HG03354 (cell line): ENCODE measurements at regions not wholly inside any gene's neighbourhood (a gene's known extent, or its start where the extent isn't known, plus 50 kb on each side); places are given as distances from the start of the nearest gene placed in this dataset.

Experiments used
- ATAC-seq: cut with Tn5 transposase; IDR thresholded peaks from one replicate; pipeline ENCODE4 v1.9.1; 2021; ENCODE audit warnings: mild to moderate bottlenecking; ENCODE audit not compliant: unreplicated experiment, poor library complexity, severe bottlenecking

DNA sequence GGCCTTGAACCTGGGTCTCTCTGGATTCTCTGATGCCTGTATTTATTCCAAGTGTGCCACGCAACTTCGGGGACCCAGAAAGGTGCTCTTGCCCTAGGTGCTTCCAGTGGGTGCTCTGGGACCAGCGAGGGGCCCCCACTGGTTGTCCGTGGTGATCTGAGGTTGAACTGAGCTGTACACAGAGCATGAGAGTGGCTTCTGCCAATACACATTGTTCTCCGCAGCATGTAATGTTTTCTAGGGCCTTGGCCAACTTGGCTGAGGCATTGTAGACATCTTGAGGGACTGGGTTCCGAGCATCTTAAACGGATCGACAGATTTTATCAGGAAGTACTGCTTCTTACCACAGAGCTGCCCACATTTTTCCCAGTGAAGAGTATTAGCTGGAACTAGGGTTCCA is 117.9 kb downstream of the MTX3 start:
- ATAC-seq, result no peak

DNA sequence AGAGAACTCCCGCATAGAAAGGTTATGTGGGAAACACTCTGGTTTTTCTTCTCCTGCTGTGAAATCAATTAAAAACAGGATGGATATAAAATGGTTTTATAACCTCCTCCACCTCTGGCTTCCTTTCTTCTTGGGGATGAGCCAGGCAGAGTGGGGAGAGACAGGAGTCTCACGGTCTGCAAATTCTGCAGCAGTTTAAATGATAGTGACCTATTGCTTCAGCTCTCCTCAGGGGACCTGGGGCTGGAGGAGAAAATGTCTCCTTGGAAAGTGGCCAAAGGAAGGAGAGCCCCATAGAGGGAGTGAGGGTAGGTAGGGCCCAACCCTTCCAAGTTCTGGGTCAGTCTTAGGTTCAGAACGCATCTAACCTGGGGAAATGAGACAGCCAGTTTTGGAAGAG is 118.8 kb downstream of the MTX3 start:
- ATAC-seq, result no peak

DNA sequence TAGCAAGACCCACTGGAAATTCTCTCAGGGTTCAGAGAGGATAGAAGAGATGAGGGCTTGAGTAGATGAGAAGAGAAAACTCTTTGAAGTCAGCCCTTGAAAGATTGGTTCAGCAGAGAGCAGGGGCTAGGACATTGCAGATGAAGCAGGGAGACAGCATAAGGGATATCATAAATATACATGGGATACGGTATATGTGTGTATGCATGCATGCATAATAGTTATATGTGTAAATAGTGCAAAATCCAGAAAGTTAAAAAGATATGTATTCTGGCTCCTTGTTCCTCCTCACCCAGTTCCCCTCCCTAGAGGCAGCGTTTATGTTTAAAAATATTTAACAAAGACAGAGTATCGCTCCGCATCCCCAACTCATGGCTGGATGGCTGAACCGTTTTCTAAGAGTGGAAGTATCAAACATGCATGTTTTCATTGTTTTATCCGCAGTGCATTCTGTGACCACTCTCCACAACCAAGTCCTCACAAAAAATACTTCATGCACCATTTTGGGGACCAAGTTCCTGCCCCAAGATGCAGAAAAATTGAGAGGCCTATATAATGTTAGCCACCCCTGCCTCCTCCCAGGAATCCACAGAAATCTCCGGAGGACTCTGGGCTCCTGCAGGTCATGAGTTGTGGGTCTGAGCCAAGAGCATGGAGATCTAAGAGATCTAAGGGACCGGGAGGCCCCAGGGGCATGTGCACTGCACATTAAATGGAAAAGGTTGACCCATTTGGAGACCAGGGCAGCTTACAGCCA is 119.5 kb downstream of the MTX3 start:
- ATAC-seq, result no peak

DNA sequence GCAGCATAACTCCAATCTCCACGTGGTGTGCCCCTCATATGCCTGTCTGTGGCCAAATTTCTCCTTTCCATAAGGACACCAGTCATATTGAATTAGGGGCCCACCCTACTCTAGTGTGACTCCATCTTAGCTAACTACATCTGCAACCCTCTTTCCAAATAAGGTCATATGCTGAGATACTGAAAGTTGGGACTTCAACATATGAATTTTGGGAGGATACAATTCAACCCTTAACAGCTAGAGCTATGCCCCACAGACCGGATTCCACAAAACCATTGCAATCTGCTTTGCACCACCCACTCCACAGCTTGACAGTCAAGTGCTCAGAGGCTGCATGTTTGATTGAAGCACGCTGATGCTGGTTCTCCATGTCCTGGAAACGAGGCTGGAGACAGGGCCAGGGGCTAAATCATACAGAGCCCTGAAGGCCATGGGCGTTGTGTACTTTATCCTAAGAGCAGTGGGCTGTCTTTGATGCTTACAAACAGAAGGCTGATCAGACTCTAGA is 122.8 kb downstream of the MTX3 start:
- ATAC-seq, result no peak

DNA sequence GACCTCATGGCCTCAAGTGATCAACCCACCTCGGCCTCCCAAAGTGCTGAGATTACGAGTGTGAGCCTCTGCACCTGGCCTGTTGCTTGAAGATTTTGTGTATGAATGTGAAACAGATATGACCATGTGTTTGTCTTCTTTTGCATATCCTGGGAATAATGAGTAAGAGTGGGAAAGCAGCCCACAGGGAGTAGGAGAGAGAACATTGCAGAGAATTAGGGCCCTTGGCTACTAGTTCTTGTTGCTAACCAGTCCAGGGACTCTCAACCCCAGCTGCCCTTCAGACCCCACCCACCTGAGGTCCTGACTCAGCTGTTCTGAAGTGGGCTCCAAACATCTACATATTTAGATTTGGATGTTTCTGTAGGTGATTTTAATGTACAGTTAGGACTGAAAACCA is 125.5 kb downstream of the MTX3 start:
- ATAC-seq, result no peak

DNA sequence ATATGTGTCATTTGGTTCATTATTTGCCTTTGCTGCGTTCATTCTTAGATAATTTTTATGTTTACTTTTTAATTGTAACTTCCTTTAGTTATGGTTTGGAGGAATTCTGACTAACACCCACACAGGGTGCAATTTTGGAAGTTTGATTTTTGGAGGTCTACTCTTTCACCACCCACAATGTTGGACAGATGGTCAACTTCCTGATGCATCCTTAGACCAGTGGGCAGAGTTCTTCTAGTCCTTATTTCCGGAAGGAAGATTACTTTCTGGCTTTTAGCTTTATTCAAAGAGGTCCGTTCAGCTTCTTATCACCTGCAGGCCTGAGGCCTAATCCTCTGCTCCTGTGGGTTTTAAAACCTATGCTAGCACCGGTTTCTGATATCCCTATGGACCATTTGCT is 126.7 kb downstream of the MTX3 start:
- no peak for ATAC-seq

DNA sequence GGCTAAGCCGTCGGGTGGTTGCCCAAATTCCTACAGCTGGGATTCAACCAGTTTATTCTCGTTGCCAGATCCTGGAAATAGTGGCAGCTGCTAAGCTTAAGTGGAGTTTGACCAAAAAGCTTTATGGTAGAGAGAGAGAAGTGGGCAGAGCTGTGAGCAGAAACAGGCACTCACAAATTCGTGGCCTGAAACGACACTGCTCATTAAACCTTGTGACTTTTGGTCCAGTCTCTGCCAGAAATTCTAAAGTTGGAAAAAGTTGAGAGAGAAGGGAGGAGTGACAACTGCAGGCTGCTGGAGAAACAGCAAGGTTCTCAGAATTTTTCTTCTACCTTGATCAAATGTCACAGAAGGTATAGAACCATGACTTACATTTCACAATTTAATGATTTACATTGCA is 131.5 kb downstream of the MTX3 start:
- no peak for ATAC-seq

DNA sequence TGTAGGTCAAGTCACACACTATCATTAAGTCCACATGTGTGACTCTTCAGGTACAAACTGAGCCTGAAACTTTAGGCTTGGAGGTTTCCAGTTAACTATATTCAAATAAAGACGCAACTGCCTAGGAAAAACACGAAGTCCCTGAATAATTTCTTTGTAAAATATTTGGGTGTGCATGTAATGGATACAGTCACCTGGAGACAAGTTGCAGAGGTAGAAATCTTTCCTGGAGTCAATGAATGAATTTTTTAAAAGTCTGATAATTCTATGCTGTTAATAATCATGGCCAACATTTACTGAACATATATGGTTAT is 132.7 kb downstream of the MTX3 start:
- no peak for ATAC-seq

DNA sequence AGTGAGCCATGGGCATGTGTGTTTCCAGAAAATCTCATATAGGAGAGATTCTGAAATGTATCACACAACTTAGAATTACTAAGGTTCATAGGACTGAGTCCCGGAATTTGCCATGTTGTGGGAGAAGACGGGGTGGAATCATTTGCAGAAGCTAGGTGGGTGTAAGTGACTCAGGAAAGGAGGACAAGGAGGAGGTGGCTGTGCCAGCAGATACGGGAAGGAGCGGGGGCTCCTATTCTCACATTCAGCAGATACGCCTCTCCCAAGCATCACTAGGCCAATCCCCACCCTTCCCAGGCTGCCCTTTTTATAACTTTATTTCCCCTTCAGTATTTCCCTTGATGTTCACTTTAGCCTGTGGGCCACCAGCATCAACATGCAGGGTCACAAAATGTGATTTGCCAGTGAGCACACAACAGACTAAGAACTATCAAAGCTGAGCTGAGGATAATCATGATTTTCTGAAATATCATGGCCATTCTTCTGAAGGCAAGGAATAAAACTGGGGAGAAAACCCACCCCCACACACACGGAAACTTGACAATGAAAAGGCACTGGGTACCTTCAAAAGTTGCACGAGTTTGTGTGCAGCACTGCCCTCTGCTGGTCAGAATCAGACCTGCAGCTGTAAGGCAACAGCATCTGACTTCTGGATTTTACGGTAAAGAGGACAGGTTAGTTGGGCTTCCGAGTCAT is 133.2 kb downstream of the MTX3 start:
- ATAC-seq, result no peak

DNA sequence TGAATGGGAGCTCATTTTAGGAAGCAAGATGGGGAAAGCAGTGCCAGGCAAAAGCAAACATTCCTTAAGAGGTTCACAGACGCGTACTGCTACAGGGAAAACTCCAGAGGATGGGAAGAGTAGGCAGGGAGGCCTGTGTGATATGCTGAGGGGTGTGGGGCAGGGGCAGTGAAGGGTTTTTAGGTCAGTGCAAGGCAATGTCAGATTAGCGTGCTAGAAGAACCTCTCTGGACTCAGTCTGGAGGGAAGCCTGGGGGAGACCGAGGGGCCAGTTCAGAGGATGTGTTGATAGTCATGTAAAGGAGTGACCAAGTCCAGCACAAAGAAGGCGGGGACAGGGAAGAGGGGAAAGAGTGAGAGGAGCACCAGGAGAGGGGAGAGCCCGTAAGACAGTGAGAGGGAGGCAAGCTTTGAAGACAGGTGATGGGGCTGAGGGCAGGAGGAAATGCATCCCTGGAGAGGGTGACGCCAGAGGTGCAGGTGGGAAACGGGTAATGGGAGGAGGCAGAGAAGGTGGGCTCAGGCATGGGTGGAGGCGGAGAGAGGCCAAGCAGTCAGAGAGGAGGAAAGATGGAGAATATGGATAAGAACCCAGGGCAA is 134.5 kb downstream of the MTX3 start:
- no peak for ATAC-seq

DNA sequence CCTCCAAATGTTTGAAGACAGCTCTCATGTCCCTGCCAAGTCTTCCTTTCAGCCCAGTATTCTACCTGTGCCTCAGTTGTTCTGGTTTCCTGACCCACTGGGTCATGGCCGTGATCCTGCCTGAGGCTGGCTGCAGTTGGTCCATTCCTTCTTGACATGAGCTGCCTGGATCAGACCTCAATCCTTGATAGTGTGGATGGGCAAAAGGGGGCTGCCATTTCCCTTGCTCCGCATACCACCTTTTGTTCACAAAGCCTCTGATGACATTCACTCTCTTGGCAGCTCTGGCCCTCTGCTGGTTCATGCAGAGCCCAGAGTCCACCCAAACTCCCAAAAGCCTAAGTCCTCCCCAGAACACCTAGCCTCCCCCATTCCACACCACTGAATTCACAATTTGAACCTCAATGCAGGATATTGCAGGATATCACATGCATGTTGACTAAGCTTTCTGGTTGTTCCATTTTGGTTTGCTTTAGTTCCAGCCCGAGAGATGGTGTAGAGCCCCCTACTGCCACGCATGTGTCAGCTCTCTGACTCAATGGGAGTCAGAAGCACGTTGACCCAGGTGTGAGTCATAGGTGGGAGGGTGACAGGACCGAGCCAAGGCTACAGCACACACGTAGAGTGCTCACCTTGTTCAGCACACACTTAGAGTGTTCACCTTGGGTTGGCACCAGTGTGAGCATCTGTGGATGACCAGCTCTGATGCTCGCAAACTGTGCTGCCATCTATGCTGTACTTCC is 137.2 kb downstream of the MTX3 start:
- no peak for ATAC-seq

DNA sequence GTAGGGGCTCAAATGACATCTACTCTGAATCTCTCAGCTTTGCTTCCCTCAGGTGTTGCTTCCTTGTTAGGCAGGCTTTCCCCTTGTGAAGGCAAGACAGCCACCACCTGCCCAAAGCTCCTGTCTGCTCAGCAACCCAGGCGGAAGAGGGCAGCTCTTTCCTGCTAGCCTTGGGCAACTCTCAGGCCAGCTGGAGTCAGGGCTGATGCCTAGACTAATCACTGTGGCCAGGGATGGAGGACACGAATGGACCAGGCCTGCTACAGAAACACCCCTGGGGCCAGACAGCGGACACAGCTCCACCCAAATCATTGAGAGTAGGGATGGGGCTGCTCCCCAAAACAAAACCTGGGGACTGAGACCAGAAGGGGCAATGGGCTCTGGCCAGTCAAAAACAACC is 138.0 kb downstream of the MTX3 start:
- ATAC-seq, result no peak

DNA sequence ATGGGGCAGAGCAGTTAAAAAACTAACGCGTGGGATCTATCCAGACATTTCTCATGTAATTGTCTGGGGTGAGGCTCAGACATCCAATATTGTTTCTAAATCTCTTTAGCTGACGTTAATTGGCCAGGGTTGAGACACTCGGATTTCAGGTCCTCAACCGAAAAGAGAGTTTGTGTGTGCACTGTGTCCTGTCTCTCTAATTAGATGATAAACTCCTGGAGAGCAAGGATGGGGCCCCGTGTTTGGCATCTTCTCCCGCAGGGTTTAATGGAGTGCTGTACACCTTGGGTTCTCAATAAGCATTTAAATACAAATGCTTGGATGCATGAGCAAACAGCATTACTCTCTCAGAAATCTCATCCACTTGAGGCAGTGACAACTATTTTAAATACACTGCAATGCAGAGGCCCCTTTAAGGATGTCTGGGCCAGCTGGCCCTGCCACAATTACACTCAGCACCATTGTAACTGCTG is 139.6 kb downstream of the MTX3 start:
- no peak for ATAC-seq

DNA sequence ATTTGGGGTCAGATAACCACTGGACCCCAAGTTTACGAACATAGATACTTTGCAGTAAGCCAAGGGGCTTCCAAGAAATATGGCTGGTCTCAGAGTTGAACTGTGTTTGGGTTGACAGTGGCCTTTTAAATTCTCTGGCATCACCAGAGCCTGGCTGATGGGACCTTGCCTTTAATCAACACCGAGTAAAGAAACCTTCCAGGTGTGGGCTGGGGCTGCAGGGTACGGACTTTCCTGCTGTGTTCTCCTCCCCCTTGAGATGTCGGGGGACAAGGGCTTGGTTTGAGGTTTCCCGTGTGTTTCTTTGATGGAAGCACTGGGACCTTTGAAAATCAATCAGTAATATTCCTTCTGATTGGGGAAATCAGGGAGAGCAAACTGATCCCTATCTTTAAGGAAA is 140.1 kb downstream of the MTX3 start:
- ATAC-seq, result no peak

DNA sequence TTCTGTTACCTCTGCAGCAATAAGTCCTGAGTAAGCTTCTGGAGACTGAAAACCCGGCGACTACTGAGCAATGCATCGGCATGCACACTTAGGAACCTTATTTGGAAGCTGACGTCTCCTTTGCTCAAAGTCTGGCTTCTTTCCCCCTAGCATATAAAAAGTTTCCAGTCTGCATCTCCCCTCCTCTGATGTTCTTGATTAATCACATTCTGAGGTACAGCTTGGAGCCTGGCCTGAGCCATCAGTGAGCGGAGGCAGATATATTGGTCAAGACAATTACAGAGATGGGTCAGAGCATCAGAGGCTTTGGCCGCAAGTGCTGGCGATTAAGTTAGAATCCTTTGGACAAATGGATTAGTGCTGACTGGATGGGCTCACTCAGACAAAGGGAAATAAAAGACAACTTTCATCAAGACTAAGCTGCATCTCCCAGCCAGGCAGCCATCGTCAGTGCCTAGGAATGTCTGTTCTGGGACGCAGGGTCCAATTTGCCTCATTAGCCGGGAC is 140.7 kb downstream of the MTX3 start:
- no peak for ATAC-seq

DNA sequence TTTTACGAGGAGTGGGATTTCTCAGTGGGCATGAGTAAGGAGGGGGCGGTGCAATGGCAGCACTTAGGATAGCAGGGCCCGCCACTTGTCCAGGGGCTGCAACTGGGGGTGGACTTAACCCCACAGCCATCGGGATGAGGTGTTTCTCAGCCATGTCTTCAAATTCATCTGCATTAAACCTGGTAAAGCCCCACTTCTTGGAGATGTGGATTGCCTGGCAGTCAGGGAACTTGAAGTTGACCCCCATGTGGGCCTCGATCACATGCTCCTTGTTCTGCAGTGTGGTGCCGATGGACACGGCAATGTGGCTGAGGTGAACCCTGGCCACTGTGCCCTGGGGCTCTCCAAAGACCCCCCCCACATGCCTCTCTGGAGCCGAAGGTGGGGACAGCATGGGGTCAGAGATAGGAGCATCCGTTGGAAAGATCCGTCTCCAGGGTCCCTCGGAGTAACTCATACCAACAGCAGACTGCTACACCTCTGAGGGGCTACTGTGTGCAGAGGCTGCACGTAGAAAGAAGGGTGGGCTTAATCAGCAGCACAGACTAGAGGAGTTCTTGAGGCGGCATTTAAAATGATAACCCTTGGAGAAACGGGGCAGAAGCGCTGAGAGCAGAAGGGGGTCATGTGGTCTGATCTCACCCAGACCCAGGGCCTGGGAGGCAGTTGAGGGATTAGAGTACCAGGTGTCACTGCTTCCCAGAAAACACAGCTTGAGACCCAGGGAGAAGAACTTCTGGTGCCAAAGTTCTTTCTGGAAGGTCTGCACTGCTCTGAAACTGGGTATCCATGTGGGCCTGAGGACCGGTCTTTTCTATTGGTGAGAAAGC is 141.4 kb downstream of the MTX3 start:
- no peak for ATAC-seq
